Activated naive CD4-positive, alpha-beta T cell treated with anti-CD3 and anti-CD28 coated beads, Interleukin-2, amount 50 U/mL, for 24 hours (primary cell): ENCODE measurements at regions not wholly inside any gene's neighbourhood (a gene's known extent, or its start where the extent isn't known, plus 50 kb on each side); places are given as distances from the start of the nearest gene placed in this dataset.
"Not testable (repeated sequence)": the region's sequence is repeated elsewhere in the genome, so short reads cannot be mapped to it uniquely, and the experiment has no call there.

Source experiments
- H3K27ac Mint-ChIP-seq: one replicate; pipeline ENCODE4 v1.8.0; 2021; ENCODE audit warnings: mild to moderate bottlenecking, mixed read lengths
- H3K27me3 Mint-ChIP-seq: one replicate; pipeline ENCODE4 v1.8.0; 2021; ENCODE audit warnings: mixed read lengths
- H3K36me3 Mint-ChIP-seq: one replicate; pipeline ENCODE4 v1.8.0; 2021; ENCODE audit warnings: mixed read lengths
- H3K4me1 Mint-ChIP-seq: one replicate; pipeline ENCODE4 v1.8.0; 2021; ENCODE audit warnings: mixed read lengths
- H3K4me3 Mint-ChIP-seq: one replicate; pipeline ENCODE4 v1.8.0; 2021; ENCODE audit warnings: mild to moderate bottlenecking, mixed read lengths
- H3K9me3 Mint-ChIP-seq: one replicate; pipeline ENCODE4 v1.8.0; 2021; ENCODE audit warnings: mixed read lengths

DNA sequence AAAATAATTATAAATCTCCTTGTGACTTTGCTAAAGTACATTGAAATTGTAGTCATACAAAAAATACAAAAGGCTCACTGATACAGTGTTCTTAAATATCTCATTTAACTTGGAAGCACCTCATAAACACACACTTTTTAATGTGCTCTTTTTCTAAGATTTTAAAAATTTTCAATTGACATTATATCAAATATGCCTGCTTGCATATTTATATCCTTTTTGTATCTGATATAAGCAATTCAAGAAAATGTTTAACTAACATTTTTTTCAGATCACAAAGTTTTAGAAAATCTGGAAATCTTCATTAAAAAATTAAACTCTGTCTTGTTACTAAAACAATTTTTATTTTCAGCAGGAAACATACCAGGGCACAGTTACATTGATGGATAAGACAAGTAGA, 661.5 kb downstream of the REEP3 start:
- H3K27ac Mint-ChIP-seq: no peak overlapping the region
- no peaks in the 10 kb centered on the region for H3K36me3 Mint-ChIP-seq
- no peaks in the 10 kb centered on the region for H3K9me3 Mint-ChIP-seq
- H3K4me1 Mint-ChIP-seq: no peaks in the 10 kb centered on the region
- H3K27me3 Mint-ChIP-seq: no peaks in the 10 kb centered on the region
- no peak overlapping the region for H3K4me3 Mint-ChIP-seq

DNA sequence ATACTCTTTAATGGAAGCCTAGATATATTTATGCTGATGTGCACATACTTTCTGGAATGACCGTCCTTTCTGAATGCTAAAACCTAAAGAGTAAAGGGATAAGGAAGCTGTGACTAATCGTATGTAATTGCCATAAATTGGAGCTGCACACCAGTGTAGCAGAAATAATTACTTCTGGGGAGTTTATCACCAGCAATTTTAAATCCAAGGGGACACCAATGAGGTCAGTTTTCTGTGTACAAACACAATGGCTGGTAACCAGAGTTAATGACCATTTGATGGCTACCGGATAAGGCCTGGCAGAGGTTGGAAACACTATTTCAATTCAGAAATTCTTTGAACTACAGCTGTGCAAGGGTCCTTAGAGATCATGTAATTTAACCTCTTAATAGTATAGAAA, 670.1 kb downstream of the REEP3 start:
- Mint-ChIP-seq H3K27ac (no peak overlapping the region), H3K4me1 (no peaks in the 10 kb centered on the region), H3K4me3 (no peak overlapping the region), H3K36me3 (no peaks in the 10 kb centered on the region), H3K27me3 (no peaks in the 10 kb centered on the region), H3K9me3 (peaks cover 4% of the 10 kb centered on the region)

DNA sequence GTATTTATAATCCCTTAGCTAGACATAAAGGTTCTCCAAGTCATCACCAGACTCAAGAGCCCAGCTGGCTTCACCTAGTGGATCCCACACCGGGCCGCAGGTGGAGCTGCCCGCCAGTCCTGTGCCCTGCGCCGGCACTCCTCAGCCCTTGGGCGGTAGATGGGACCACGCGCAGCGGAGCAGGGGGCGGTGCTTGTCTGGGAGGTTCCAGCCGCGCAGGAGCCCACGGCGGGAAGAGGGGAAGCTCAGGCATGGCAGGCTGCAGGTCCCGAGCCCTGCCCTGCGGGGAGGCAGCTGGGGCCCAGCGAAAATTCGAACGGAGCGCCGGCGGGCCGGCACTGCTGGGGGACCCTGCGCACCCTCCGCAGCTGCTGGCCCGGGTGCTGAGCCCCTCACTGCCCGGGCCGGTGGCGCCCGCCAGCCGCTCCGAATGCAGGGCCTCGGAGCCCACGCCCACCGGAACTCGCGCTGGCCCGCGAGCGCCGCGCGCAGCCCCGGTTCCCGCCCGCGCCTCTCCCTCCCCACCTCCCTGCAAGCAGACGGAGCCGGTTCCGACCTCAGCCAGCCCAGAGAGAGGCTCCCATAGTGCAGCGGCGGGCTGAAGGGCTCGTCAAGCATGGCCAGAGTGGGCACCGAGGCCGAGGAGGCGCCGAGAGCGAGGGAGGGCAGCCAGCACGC, 675.6 kb downstream of the REEP3 start:
- no peaks in the 10 kb centered on the region for H3K4me1 Mint-ChIP-seq
- H3K9me3 Mint-ChIP-seq: peaks cover 4% of the 10 kb centered on the region
- H3K27me3 Mint-ChIP-seq: no peaks in the 10 kb centered on the region
- no peak overlapping the region for H3K4me3 Mint-ChIP-seq
- H3K36me3 Mint-ChIP-seq: no peaks in the 10 kb centered on the region
- no peak overlapping the region for H3K27ac Mint-ChIP-seq

DNA sequence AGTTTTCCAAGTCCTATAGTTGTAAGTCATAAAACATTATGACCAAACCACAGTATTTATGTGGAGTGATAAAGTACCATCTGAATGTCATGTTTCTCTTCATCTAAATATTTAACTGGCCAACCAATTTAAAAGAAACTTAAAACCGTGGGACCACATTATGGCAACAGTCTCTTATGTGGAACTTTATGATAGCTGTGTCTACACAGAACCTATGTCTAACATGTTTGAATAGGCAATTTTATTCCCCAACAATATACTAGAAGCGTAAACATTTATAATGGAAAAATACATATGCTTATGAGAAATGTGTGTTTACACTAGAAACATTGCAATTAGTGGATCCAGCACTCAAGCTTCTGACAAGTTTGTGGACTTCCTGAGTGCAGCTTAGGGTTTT, 680.7 kb downstream of the REEP3 start:
- Mint-ChIP-seq H3K4me1 (no peaks in the 10 kb centered on the region), H3K9me3 (peaks cover 3% of the 10 kb centered on the region), H3K4me3 (no peak overlapping the region), H3K27me3 (no peaks in the 10 kb centered on the region), H3K36me3 (no peaks in the 10 kb centered on the region), H3K27ac (no peak overlapping the region)

DNA sequence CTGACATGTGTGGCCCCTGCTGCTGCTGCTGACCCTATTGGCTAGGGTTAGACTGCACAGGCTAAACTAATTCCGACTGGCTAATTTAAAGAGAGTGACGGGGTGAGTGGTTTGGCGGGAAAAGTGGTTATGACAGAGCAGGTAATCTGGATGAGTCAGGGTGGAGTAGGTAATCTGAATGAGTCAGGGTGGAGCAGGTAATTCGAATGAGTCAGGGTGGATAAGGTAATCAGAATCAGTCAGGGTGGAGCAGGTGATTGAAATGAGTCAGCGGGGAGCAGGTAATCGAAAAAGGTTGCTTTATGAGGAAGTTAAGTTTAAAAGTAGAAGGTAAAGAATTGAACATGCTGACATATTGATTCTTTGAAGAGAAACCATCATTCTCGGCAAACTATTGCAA, 683.3 kb downstream of the REEP3 start:
- H3K4me3 Mint-ChIP-seq, H3K9me3 Mint-ChIP-seq, H3K27ac Mint-ChIP-seq, H3K4me1 Mint-ChIP-seq, H3K27me3 Mint-ChIP-seq, H3K36me3 Mint-ChIP-seq: not testable (repeated sequence)

DNA sequence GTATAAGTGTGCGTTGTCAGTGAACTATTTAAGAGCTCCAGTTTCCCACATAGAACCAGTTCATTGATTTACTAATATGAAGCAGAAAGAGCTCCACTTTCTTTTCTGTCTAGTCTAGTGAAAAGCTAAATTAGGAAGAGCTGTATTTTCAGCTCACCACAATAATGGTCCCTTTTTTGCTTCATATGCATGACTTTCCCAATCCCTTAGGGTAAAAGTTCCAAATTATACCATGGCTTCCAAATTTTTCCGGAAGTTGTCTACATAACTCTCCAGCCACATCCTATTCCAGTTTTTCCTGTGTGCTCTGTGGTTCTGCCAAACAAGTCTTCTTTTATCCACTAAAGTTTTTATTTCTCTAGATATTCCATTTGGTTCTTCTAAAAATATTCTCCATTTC, 685.2 kb downstream of the REEP3 start:
- Mint-ChIP-seq H3K9me3 (peaks cover 15% of the 10 kb centered on the region), H3K36me3 (no peaks in the 10 kb centered on the region), H3K4me3 (no peak overlapping the region), H3K27me3 (no peaks in the 10 kb centered on the region), H3K27ac (no peak overlapping the region), H3K4me1 (no peaks in the 10 kb centered on the region)

DNA sequence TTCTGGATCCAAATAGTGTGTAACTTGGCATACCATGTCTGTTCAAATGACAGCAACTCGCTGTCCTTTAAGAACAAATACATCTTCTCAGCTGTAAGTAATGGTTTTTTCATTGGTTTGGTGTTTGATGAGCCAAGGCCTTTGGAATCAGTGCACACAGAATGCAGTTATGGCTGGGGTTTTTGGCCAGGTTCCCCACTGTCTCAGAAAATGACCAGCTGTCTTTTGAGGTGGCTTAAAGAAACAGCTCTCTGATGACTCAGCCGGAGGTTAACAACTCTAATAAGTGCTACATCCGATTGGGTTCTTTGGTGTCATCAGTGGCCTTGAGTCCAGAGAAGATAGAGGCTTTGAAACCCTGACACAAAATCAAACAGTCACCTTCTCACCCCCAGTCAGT, 688.4 kb downstream of the REEP3 start:
- no peaks in the 10 kb centered on the region for H3K4me1 Mint-ChIP-seq
- no peak overlapping the region for H3K4me3 Mint-ChIP-seq
- H3K27me3 Mint-ChIP-seq: no peaks in the 10 kb centered on the region
- no peak overlapping the region for H3K27ac Mint-ChIP-seq
- H3K9me3 Mint-ChIP-seq: peaks cover 16% of the 10 kb centered on the region
- H3K36me3 Mint-ChIP-seq: no peaks in the 10 kb centered on the region

DNA sequence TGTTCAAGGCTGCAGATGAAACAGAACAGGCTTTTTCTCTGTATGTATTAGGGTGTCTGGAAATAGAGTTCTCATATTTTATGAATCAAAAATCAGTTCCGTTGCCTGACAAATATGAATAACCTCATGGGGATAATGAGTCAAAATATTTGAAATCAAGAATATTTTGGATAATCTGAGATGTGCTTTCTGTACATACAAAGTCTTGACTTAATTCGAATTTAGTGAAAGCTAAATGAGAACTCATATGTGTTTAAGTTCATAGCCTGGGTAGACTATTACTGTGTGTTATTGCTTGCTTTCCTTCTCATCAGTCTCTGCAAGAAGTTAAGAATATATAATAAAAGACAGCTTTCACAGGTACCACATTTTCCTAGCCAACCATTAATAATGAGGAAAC, 689.0 kb downstream of the REEP3 start:
- Mint-ChIP-seq H3K4me1 (no peaks in the 10 kb centered on the region), H3K9me3 (peaks cover 16% of the 10 kb centered on the region), H3K4me3 (no peak overlapping the region), H3K27ac (no peak overlapping the region), H3K36me3 (no peaks in the 10 kb centered on the region), H3K27me3 (no peaks in the 10 kb centered on the region)

DNA sequence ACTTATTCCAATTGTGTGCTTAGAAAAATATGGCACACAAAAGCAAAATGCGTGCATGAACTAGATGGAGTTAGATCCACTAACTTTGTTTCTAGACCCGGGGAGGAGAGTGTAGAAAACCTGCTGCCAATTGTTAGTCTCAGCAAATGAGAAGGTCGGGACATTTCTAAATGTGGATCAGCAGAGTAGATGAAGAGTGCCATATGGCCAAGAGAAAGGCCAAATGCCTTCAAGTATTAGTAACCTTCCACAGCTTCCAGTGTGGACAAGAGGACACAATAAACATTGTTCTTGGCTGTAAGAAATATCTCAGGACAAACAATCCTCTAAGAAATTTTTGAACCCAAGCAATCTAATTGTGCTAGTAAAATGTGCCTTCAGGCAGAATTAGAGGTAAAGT, 690.3 kb downstream of the REEP3 start:
- Mint-ChIP-seq H3K4me3 (no peak overlapping the region), H3K4me1 (no peaks in the 10 kb centered on the region), H3K9me3 (peaks cover 16% of the 10 kb centered on the region), H3K36me3 (no peaks in the 10 kb centered on the region), H3K27ac (no peak overlapping the region), H3K27me3 (no peaks in the 10 kb centered on the region)

DNA sequence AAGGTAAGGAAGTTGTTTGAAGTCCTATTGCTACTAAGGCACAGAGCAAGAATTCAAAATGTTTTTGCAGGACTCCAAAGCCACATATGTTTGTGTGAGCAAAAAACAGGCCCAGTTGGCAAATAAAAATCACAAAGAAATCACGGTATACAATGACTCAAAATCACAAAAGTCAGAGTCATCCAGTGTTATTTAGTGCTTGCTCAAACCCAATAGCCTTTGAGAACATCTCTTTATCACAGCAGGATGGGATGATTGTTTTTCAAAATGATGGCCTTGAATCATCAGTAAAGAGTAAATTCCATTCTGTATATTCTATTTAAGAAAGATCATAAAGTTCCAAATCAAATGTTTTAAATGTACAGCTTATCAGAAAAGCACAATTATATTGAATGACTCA, 693.9 kb downstream of the REEP3 start:
- Mint-ChIP-seq H3K4me1 (no peaks in the 10 kb centered on the region), H3K4me3 (no peak overlapping the region), H3K9me3 (peaks cover 11% of the 10 kb centered on the region), H3K27me3 (no peaks in the 10 kb centered on the region), H3K36me3 (no peaks in the 10 kb centered on the region), H3K27ac (no peak overlapping the region)

DNA sequence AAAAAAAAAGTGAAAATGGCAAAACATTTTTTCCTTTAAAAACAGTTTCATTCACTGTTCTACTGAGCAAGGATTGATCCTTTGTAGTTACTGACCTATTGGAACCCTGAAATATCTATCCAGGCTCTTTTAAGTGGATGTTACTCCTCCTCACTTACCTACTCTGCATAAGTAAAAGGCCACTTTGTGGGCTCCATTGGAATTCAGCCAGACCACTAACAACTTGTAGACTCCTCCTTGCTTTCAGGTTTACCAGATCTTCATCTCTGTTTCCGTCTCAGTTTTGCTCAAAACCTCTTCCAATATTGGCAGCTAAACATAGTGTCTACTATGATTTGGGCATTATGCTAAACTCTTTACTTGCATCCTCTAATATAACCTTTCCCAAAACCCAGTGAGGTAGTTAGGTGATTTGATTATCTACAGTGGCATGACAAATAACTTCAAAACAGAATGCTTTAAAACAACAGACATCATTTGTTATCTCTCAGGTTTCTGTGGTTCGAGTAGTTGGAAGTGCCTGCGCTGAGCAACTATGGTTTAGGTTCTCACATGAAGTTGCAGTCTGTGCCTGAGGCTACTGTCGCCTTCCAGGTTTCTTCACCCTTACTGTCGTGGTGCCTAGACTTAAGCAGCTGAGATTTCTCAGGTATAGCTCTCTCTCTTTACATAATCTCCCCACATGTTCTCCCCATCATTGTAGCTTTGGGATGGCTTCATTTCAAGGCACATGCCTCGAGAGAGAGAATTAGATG, 698.2 kb downstream of the REEP3 start:
- Mint-ChIP-seq H3K4me3 (no peak overlapping the region), H3K9me3 (peaks cover 10% of the 10 kb centered on the region)

DNA sequence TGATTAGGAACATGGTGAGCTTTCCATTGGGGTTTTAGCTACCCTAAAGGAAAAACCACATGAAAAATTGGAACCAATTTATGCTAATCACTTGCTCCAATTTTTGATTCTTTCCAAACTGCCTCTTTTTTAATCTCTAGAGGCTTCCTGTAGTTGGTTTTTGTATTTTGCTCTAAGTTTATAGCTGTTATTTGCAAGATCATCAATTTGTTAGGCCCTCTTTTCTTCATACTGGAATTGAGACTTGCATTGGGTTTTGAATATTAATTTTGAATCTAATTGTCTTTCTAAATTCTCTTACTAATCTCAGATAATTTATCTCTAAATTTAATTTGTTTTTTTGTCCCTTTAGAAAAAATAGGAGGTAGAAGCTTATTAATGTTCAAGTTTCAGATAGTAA, 713.3 kb downstream of the REEP3 start:
- H3K27me3 Mint-ChIP-seq: no peaks in the 10 kb centered on the region
- no peaks in the 10 kb centered on the region for H3K36me3 Mint-ChIP-seq
- H3K27ac Mint-ChIP-seq: no peak overlapping the region
- no peaks in the 10 kb centered on the region for H3K4me1 Mint-ChIP-seq
- no peak overlapping the region for H3K4me3 Mint-ChIP-seq
- no peaks in the 10 kb centered on the region for H3K9me3 Mint-ChIP-seq

More for the DNA sequence above, 698.2 kb downstream of the REEP3 start:
- peaks cover 1% of the 10 kb centered on the region for H3K27me3 Mint-ChIP-seq
- H3K27ac Mint-ChIP-seq: no peak overlapping the region
- H3K4me1 Mint-ChIP-seq: no peaks in the 10 kb centered on the region
- peaks cover 3% of the 10 kb centered on the region for H3K36me3 Mint-ChIP-seq

DNA sequence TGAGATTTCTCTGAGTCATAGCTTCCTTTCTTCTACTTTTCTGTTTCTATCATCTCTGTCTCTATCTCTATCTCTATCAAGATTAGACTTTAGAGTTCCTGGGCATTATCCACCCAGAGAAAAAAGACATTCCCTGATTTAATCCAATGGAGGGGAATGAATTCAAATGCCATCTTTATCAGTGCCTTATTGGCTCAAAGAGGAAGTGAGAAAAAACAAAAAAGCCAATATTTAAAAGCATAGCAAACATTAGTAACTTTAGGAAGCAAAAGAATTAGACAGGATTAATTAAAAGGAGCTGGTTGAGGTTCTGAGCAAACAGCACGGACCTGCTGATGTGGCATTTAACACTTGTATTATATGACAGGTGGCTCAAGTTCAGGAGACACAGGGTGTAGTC, 736.5 kb downstream of the REEP3 start:
- H3K27me3 Mint-ChIP-seq: no peaks in the 10 kb centered on the region
- no peaks in the 10 kb centered on the region for H3K36me3 Mint-ChIP-seq
- no peaks in the 10 kb centered on the region for H3K4me1 Mint-ChIP-seq
- no peak overlapping the region for H3K27ac Mint-ChIP-seq
- H3K4me3 Mint-ChIP-seq: no peak overlapping the region
- H3K9me3 Mint-ChIP-seq: no peaks in the 10 kb centered on the region

DNA sequence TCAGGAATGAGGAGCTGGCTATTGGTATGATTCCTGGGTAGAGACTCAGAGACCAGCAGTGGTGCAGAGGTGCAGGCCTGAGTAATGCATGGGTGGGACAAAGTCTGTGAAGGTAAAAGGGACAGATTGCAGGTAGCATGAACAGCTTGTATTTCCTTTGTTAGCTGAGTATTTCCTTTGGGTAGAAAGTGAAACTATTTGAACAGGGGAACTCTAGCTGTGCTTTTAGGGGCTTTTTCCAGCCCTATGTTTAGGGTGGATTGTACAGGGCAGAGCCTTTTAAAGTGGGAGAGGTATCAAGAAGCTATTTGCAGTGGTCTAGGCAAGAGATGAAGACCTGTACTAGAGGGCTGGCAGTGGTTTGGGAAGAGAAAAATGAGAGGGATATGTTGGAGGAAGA, 739.9 kb downstream of the REEP3 start:
- no peaks in the 10 kb centered on the region for H3K4me1 Mint-ChIP-seq
- no peaks in the 10 kb centered on the region for H3K27me3 Mint-ChIP-seq
- no peak overlapping the region for H3K27ac Mint-ChIP-seq
- H3K4me3 Mint-ChIP-seq: no peak overlapping the region
- H3K9me3 Mint-ChIP-seq: no peaks in the 10 kb centered on the region
- no peaks in the 10 kb centered on the region for H3K36me3 Mint-ChIP-seq

DNA sequence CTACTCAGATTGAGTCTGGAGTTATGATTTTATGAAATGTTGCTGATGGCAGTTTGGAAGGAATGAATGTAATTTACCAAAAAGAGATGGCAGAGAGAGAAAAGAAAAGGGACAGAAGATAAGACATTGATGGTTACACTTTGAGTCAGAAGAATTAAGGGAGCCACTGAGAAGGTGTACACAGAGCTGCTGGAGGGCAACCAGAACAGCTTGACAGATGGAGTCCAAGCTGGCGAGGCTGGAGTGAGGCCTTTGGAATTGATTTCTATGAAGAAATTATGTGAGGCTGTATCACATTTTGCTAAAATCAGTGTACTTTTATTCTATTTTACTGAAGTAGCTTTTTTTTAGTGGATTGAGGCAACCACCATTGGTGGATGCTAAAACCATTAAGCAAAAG, 740.5 kb downstream of the REEP3 start:
- Mint-ChIP-seq H3K9me3 (no peaks in the 10 kb centered on the region), H3K27ac (no peak overlapping the region), H3K36me3 (no peaks in the 10 kb centered on the region), H3K4me3 (no peak overlapping the region), H3K27me3 (no peaks in the 10 kb centered on the region), H3K4me1 (no peaks in the 10 kb centered on the region)

DNA sequence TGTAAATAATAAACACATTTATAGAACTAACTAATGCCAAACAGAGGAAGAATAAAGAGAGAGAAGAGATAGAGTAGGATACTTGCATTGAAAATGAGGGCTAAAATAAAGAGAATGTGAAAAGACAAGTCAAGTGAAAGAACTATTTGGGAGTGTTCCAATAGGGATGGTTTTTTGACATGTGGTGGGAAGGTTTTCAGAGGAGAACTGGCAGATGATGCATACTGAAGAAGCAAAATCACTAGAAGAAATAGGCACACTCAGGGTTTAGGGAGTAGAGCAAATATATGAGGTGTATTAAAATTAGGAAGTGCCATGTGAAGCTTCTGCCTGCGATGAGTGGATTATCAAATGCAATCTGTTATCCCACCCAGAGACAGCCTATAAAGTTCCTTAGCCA, 744.8 kb downstream of the REEP3 start:
- no peaks in the 10 kb centered on the region for H3K27me3 Mint-ChIP-seq
- H3K36me3 Mint-ChIP-seq: no peaks in the 10 kb centered on the region
- H3K9me3 Mint-ChIP-seq: no peaks in the 10 kb centered on the region
- H3K4me1 Mint-ChIP-seq: no peaks in the 10 kb centered on the region
- H3K27ac Mint-ChIP-seq: no peak overlapping the region
- no peak overlapping the region for H3K4me3 Mint-ChIP-seq

DNA sequence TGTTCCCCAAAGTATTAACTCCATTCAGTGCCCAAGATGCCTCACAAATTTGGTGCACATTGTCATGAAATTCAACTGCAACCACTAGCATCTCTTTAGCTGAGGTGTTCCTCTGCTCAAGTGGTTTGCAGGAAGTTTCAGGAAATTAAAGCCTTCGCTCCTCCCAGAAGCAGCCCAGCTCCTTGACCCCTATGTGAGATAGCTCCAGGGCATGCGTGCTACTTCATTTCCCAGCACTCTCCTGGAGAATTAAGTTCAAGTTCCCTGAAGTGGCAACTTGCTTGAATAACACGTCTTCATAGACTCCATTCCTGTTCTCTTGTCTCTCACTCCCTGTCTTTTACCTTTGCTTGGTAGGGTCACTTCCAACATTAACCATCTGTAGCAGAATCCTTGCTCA, 750.3 kb downstream of the REEP3 start:
- Mint-ChIP-seq H3K27me3 (no peaks in the 10 kb centered on the region), H3K4me3 (no peak overlapping the region), H3K4me1 (no peaks in the 10 kb centered on the region), H3K9me3 (no peaks in the 10 kb centered on the region), H3K27ac (no peak overlapping the region), H3K36me3 (no peaks in the 10 kb centered on the region)
